Hepatocyte (in vitro differentiated cells): ENCODE measurements at regions not wholly inside any gene's neighbourhood (a gene's known extent, or its start where the extent isn't known, plus 50 kb on each side); places are given as distances from the start of the nearest gene placed in this dataset.

Experiments used
- DNase-seq: peaks from one replicate; pipeline ENCODE4 v3.0.0-alpha.2; 2016; ENCODE audit warnings: low spot score
- H2AFZ ChIP-seq: fragments of 200-600 bp; sonication (generic); 2 replicates; pipeline ENCODE4 v1.6.0; 2016; ENCODE audit warnings: antibody characterized with exemption, mild to moderate bottlenecking
- H3K27ac ChIP-seq: fragments of 200-600 bp; sonication (generic); 2 replicates; pipeline ENCODE4 v1.5.1; 2016; ENCODE audit warnings: mild to moderate bottlenecking
- H3K27me3 ChIP-seq: fragments of 200-600 bp; sonication (generic); 2 replicates; pipeline ENCODE4 v1.6.1; 2016
- H3K36me3 ChIP-seq: fragments of 200-600 bp; sonication (generic); replicated peaks from 2 replicates; pipeline ENCODE4 v1.5.1; 2016; ENCODE audit warnings: low read depth; ENCODE audit not compliant: insufficient read depth
- H3K4me1 ChIP-seq: fragments of 200-600 bp; sonication (generic); 2 replicates; pipeline ENCODE4 v1.5.1; 2016; ENCODE audit warnings: mild to moderate bottlenecking, moderate library complexity; ENCODE audit not compliant: insufficient read depth
- H3K4me2 ChIP-seq: fragments of 200-600 bp; sonication (generic); 2 replicates; pipeline ENCODE4 v1.6.0; 2016
- H3K4me3 ChIP-seq: fragments of 200-600 bp; sonication (generic); 2 replicates; pipeline ENCODE4 v1.5.1; 2016; ENCODE audit warnings: mild to moderate bottlenecking
- H3K79me2 ChIP-seq: fragments of 200-600 bp; sonication (generic); 2 replicates; pipeline ENCODE4 v1.6.0; 2017; ENCODE audit warnings: mild to moderate bottlenecking
- H3K9me2 ChIP-seq: fragments of 200-600 bp; sonication (generic); replicated peaks from 2 replicates; pipeline ENCODE4 v1.6.0; 2017; ENCODE audit warnings: mild to moderate bottlenecking; ENCODE audit not compliant: insufficient read depth
- H3K9me3 ChIP-seq: fragments of 200-600 bp; sonication (generic); 2 replicates; pipeline ENCODE4 v1.5.1; 2016; ENCODE audit warnings: low read depth, mild to moderate bottlenecking
- H4K20me1 ChIP-seq: fragments of 200-600 bp; sonication (generic); 2 replicates; pipeline ENCODE4 v1.6.0; 2016; ENCODE audit warnings: mild to moderate bottlenecking; ENCODE audit not compliant: insufficient read depth, poor library complexity, severe bottlenecking
- EZH2 ChIP-seq: fragments of 200-600 bp; sonication (generic); IDR thresholded peaks from 2 replicates; pipeline ENCODE4 v1.6.1; 2016; ENCODE audit warnings: antibody characterized with exemption, mild to moderate bottlenecking, borderline replicate concordance
- EZH2phosphoT487 ChIP-seq: fragments of 200-600 bp; sonication (generic); IDR thresholded peaks from one replicate; pipeline ENCODE4 v1.6.1; 2018; ENCODE audit warnings: antibody characterized with exemption, mild to moderate bottlenecking, low read depth, moderate library complexity; ENCODE audit not compliant: unreplicated experiment, severe bottlenecking
- WGBS: methylation state at CpG from one replicate; pipeline ENCODE4 v1.1.6; 2016; ENCODE audit warnings: low lambda C conversion rate; ENCODE audit errors: missing lambda C conversion rate; 5-methylcytosine and 5-hydroxymethylcytosine counted together
- TF ChIP-seq, protein P1 (sequence below): fragments of 200-600 bp; sonication (generic); IDR thresholded peaks from 2 replicates; pipeline ENCODE4 v1.5.1; 2016; ENCODE audit warnings: antibody characterized with exemption, mild to moderate bottlenecking; ENCODE audit not compliant: poor library complexity

DNA sequence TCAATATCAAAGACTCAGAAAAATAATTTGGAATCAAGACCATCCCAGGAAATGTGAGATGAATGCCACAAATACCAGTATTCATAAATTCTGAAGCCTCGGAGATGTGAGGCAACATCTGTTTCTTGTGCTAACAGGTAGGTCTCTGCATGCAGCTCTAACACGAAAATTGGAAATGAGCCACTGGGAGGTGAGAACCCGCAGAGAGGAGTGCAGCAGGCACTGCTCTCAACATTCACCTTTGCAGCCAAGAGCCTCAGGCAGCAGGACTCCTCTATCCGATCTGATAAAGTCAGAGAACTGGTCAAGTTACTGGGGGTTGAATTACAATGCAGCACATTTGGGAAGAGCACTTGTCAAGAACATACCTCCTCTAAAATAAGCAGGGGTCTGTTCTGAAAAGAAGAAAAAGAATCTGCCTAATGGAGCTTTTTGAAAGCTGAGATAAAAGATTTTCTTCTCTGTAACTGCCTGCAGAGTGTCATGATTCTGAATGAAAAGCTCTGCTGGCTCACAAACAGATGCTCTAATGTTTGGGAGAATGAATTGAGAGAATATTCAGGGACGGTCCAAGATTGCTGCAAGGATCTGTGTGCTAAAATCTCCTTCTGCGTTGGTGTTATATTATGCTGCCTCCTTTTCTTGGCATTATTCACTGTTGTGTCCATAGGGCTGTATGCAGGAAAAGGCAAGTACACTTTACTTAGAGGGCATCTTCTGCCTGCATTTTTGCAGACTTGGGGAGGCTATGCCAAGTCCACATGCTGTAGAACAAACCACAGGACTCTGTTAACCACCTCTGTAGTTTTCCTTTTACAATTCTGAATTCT is 209.6 kb upstream of the KRR1 start:
- DNase-seq, result no peak
- Histone ChIP-seq H3K27ac (peak overlapping the region; percentile 65), H3K9me2 (no peaks in the 10 kb centered on the region), H4K20me1 (no peaks in the 10 kb centered on the region), H3K36me3 (no peaks in the 10 kb centered on the region), H3K4me3 (no peak overlapping the region), H3K4me2 (peak overlapping the region; percentile 54), H3K4me1 (peaks cover 23% of the 10 kb centered on the region), H2AFZ (no peak overlapping the region), H3K9me3 (no peaks in the 10 kb centered on the region), H3K27me3 (no peaks in the 10 kb centered on the region), H3K79me2 (no peaks in the 10 kb centered on the region)
- TF ChIP-seq EZH2 (no peak), EZH2phosphoT487 (no peak)
- 31% methylated on average over 6 of the region's 6 CpGs for WGBS

DNA sequence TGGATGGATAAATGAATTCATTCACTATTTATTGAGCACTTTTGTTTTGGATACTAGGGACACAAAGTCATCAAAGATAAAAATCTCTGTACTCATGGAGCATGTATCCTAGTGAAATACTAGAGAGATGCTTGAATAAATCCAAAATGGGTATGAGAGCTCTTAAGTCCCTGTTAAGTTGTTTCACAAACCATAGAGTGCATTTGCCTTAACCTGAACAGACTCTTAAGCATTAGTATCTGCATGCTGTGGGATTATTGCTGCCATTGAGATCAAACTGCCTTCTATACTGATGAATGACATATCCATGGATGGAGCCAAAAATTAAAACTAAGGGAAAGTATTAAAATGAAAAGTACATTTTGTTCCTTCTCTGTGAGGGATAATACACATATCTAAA is 206.5 kb upstream of the KRR1 start:
- Histone ChIP-seq H3K9me2 (no peaks in the 10 kb centered on the region), H3K4me2 (no peak overlapping the region), H4K20me1 (no peaks in the 10 kb centered on the region), H3K4me1 (peaks cover 32% of the 10 kb centered on the region), H2AFZ (no peak overlapping the region), H3K9me3 (no peaks in the 10 kb centered on the region), H3K27ac (no peak overlapping the region), H3K36me3 (no peaks in the 10 kb centered on the region), H3K79me2 (no peaks in the 10 kb centered on the region), H3K27me3 (no peaks in the 10 kb centered on the region), H3K4me3 (no peak overlapping the region)
- TF ChIP-seq EZH2phosphoT487 (no peak), EZH2 (no peak)
- TF ChIP-seq, protein P1, sequence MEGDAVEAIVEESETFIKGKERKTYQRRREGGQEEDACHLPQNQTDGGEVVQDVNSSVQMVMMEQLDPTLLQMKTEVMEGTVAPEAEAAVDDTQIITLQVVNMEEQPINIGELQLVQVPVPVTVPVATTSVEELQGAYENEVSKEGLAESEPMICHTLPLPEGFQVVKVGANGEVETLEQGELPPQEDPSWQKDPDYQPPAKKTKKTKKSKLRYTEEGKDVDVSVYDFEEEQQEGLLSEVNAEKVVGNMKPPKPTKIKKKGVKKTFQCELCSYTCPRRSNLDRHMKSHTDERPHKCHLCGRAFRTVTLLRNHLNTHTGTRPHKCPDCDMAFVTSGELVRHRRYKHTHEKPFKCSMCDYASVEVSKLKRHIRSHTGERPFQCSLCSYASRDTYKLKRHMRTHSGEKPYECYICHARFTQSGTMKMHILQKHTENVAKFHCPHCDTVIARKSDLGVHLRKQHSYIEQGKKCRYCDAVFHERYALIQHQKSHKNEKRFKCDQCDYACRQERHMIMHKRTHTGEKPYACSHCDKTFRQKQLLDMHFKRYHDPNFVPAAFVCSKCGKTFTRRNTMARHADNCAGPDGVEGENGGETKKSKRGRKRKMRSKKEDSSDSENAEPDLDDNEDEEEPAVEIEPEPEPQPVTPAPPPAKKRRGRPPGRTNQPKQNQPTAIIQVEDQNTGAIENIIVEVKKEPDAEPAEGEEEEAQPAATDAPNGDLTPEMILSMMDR, result no peak
- no peak for DNase-seq

DNA sequence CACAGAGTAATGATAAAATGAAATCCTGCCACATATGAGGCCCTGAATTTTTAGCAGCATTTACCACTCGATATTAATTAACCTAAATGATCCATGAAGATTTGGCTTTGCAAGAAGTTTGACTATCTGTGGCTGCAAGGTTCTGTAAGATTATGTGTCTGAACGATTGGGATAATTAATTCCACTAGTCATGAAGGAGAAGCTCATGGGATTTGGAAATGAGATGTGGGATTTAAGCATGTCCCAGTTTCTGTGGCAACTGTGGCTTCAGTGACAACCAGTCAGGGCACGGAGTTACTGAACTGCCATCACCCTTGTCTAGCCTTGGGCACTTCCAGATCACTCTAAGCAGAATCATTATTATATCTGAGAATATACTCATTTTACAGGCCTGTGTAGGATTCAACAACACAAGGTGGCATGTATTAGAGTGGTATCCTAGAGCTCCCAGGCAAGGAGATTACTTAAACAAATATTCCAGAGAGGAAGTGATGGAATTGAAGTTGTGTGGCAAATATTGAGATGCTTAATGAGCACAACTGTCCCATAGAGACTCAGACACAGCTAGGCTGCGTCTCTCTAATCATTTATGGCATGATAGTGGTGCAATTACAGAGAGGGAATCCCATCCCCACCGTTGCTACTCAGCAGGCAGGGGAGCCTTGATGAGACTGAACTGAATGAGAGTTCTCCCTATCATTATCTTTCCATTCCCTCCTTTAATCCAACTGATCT is 205.0 kb upstream of the KRR1 start:
- no peaks in the 10 kb centered on the region for H3K36me3 ChIP-seq
- H3K27ac ChIP-seq, result no peak overlapping the region
- H3K4me2 ChIP-seq, result no peak overlapping the region
- no peak for DNase-seq
- H3K4me1 ChIP-seq, result peaks cover 26% of the 10 kb centered on the region
- H3K9me3 ChIP-seq, result no peaks in the 10 kb centered on the region
- H4K20me1 ChIP-seq, result no peaks in the 10 kb centered on the region
- no peaks in the 10 kb centered on the region for H3K9me2 ChIP-seq
- no peak overlapping the region for H3K4me3 ChIP-seq
- H3K79me2 ChIP-seq, result no peaks in the 10 kb centered on the region
- no peak for TF ChIP-seq EZH2
- TF ChIP-seq, protein P1, result no peak
- no peak for TF ChIP-seq EZH2phosphoT487
- no peaks in the 10 kb centered on the region for H3K27me3 ChIP-seq
- no peak overlapping the region for H2AFZ ChIP-seq
- 73% methylated on average over 5 of the region's 5 CpGs for WGBS

DNA sequence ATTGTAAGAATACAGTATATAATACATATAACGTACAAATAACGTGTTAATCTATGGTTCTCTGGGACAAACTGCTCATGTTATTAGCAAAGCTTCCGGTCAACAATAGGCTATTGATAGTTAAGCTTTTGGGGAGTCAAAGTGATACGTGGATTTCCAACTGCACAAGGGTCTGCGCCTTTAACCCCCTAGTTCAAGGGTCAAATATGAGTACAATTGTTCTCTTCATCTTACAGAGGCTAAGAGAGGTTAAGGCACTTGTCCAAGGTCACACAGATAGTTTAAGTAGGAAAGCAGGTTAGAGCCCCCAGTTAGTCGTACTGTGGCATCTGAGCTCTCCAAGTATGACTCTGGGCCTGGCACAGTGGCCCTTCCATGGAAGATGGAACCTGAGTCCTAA is 204.3 kb upstream of the KRR1 start:
- no peaks in the 10 kb centered on the region for H3K27me3 ChIP-seq
- H3K4me3 ChIP-seq, result no peak overlapping the region
- H3K4me1 ChIP-seq, result peaks cover 18% of the 10 kb centered on the region
- no peak overlapping the region for H3K4me2 ChIP-seq
- H4K20me1 ChIP-seq, result no peaks in the 10 kb centered on the region
- DNase-seq, result no peak
- no peaks in the 10 kb centered on the region for H3K36me3 ChIP-seq
- no peak overlapping the region for H3K27ac ChIP-seq
- 90% methylated on average over 6 of the region's 6 CpGs for WGBS
- no peak overlapping the region for H2AFZ ChIP-seq
- no peaks in the 10 kb centered on the region for H3K9me2 ChIP-seq
- no peaks in the 10 kb centered on the region for H3K79me2 ChIP-seq
- H3K9me3 ChIP-seq, result no peaks in the 10 kb centered on the region
- no peak for TF ChIP-seq EZH2phosphoT487
- TF ChIP-seq, protein P1, result no peak
- TF ChIP-seq EZH2, result no peak
